K562 (cell line): ENCODE measurements at regions not wholly inside any gene's neighbourhood (a gene's known extent, or its start where the extent isn't known, plus 50 kb on each side); places are given as distances from the start of the nearest gene placed in this dataset.
A peak's percentile ranks its signal among the peaks of the same experiment; 100 is the strongest.

Source experiments
- ATAC-seq: fragments of 200-7000 bp; cut with Tn5 transposase; 3 replicates; pipeline ENCODE4 v1.9.1; 2020; ENCODE audit warnings: moderate library complexity
- BruUV-seq: library from RNA; stranded (reverse); fragments of 400-500 nt; replicated peaks from 2 replicates; lab custom pipeline; 2021; lab: Mats Ljungman, UMichigan
- CTCF ChIA-PET: fragments of 300-600 bp; formaldehyde crosslinking; extraction: SDS; loops from one replicate; lab custom pipeline; 2021; ENCODE audit warnings: low intra/inter-chr PET ratio; lab: Yijun Ruan, JAX
- POLR2A ChIA-PET: fragments of 300-600, 350-650 bp; sonication (Branson Sonifier 250); formaldehyde crosslinking; extraction: SDS; loops from one replicate; lab custom pipeline; 2021; ENCODE audit warnings: antibody characterized with exemption, inconsistent platforms; lab: Yijun Ruan, JAX
- DNase-seq, 4 experiments: peaks; one replicate each; pipeline versions ENCODE4 v3.0.0 to v3.0.0-alpha.2; 2011 to 2018; ENCODE audit warnings: low spot score in 3 of 4, mixed read lengths in 3 of 4; ENCODE audit errors: extremely low read depth in 1 of 4
- FAIRE-seq: peaks from 2 replicates; lab custom pipeline; 2011; peaks lifted over from hg19 to GRCh38; lab: Jason Lieb, UNC
- H2AFZ ChIP-seq: 2 replicates; pipeline ENCODE4 v1.6.0; 2011; ENCODE audit warnings: low read depth, low read length, control low read depth, inconsistent platforms
- H3K27ac ChIP-seq: fragments of 200-600 bp; 3 replicates; pipeline ENCODE4 v1.8.0; 2011; ENCODE audit warnings: low read depth, mild to moderate bottlenecking, control low read depth, inconsistent platforms, low read length, moderate library complexity, mixed read lengths; ENCODE audit errors: extremely low read depth
- H3K27me3 ChIP-seq, 2 experiments: fragments of 300-600 bp in 1 of 2; 2 replicates in 1 of 2; 3 replicates in 1 of 2; pipeline versions ENCODE4 v1.6.0 to v1.8.0; 2011; ENCODE audit warnings: inconsistent platforms in 2 of 2, low read length in 2 of 2, mild to moderate bottlenecking in 1 of 2, mixed read lengths in 1 of 2, moderate library complexity in 1 of 2; ENCODE audit not compliant: control insufficient read depth in 2 of 2, insufficient read depth in 2 of 2
- H3K36me3 ChIP-seq: fragments of 300-600 bp; 3 replicates; pipeline ENCODE4 v1.8.0; 2011; ENCODE audit warnings: mild to moderate bottlenecking, low read length, inconsistent platforms; ENCODE audit not compliant: control insufficient read depth, insufficient read depth
- H3K4me1 ChIP-seq, 2 experiments: fragments of 200-600 bp in 1 of 2; replicated peaks in 1 of 2; 2 replicates in 1 of 2; 3 replicates in 1 of 2; pipeline versions ENCODE4 v1.5.1 to v1.8.0; 2011; ENCODE audit warnings: inconsistent platforms in 2 of 2, low read length in 2 of 2, mild to moderate bottlenecking in 1 of 2, mixed read lengths in 1 of 2, moderate library complexity in 1 of 2; ENCODE audit not compliant: control insufficient read depth in 2 of 2, insufficient read depth in 2 of 2
- H3K4me2 ChIP-seq: 2 replicates; pipeline ENCODE4 v1.6.1; 2011; ENCODE audit warnings: low read length, control low read depth, inconsistent platforms, mixed read lengths; ENCODE audit not compliant: insufficient read depth
- H3K4me3 ChIP-seq: fragments of 200-600 bp; sonication (generic), shearing (Covaris generic); 2 replicates; pipeline ENCODE4 v1.5.1; 2016; ENCODE audit warnings: control low read depth, inconsistent platforms
- H3K79me2 ChIP-seq: fragments of 200-600 bp; 3 replicates; pipeline ENCODE4 v1.8.0; 2011; ENCODE audit warnings: low read length, inconsistent platforms; ENCODE audit not compliant: control insufficient read depth, insufficient read depth
- H3K9ac ChIP-seq, 2 experiments: 2 replicates each; pipeline versions ENCODE4 v1.6.0 to v1.6.1; 2011; ENCODE audit warnings: low read depth in 2 of 2, low read length in 2 of 2, control low read depth in 1 of 2, inconsistent platforms in 1 of 2, mild to moderate bottlenecking in 1 of 2, mixed read lengths in 1 of 2; ENCODE audit not compliant: insufficient read depth in 1 of 2
- H3K9me1 ChIP-seq: one replicate; pipeline ENCODE4 v1.6.0; 2011; ENCODE audit warnings: inconsistent platforms, mild to moderate bottlenecking, low read length, moderate library complexity; ENCODE audit not compliant: control insufficient read depth, insufficient read depth
- H3K9me3 ChIP-seq: replicated peaks from 2 replicates; pipeline ENCODE4 v1.5.1; 2011; ENCODE audit warnings: low read depth, low read length, inconsistent platforms; ENCODE audit not compliant: control insufficient read depth, insufficient read depth
- H4K20me1 ChIP-seq: replicated peaks from 2 replicates; pipeline ENCODE4 v1.6.1; 2011; ENCODE audit warnings: low read length, inconsistent platforms, mixed read lengths; ENCODE audit not compliant: control insufficient read depth, insufficient read depth
- DNMT1 ChIP-seq: fragments of 450-650 bp; IDR thresholded peaks from 2 replicates; pipeline ENCODE4 v1.6.1; 2016; ENCODE audit warnings: antibody characterized with exemption, mild to moderate bottlenecking
- EP400 ChIP-seq: fragments of 450-650 bp; IDR thresholded peaks from 2 replicates; pipeline ENCODE4 v1.6.1; 2017; ENCODE audit warnings: antibody characterized with exemption, mild to moderate bottlenecking, moderate library complexity
- JUND ChIP-seq, 2 experiments: IDR thresholded peaks; 2 replicates in 1 of 2; 3 replicates in 1 of 2; pipeline ENCODE4 v1.6.1; 2011; ENCODE audit warnings: borderline replicate concordance in 2 of 2, low read depth in 2 of 2, low read length in 2 of 2, improper control_type of control experiment in 1 of 2, missing biosample characterization in 1 of 2, missing genetic modification characterization in 1 of 2, missing genetic modification reagents in 1 of 2
- MLLT1 ChIP-seq, 2 experiments: fragments of 450-650 bp; IDR thresholded peaks; 2 replicates each; pipeline ENCODE4 v1.6.1; 2016
- MXI1 ChIP-seq: IDR thresholded peaks from 2 replicates; pipeline ENCODE4 v1.6.1; 2011; ENCODE audit warnings: low read depth, mild to moderate bottlenecking, improper control_type of control experiment, low read length
- NONO ChIP-seq, 2 experiments: fragments of 200-400 bp in 1 of 2; fragments of 450-650 bp in 1 of 2; formaldehyde crosslinking in 1 of 2; IDR thresholded peaks; 2 replicates each; pipeline ENCODE4 v1.6.1; 2017; ENCODE audit warnings: low read depth in 2 of 2, mild to moderate bottlenecking in 2 of 2, moderate library complexity in 2 of 2, low read length in 1 of 2
- NR1H2 ChIP-seq: sonication (generic); formaldehyde crosslinking; IDR thresholded peaks from 2 replicates; pipeline ENCODE4 v1.4.0; 2020; ENCODE audit warnings: mild to moderate bottlenecking, missing genetic modification reagents
- NR3C1 ChIP-seq: sonication (generic); formaldehyde crosslinking; IDR thresholded peaks from 2 replicates; pipeline ENCODE4 v1.8.1; 2022; ENCODE audit warnings: missing genetic modification reagents
- SMARCC2 ChIP-seq: fragments of 450-650 bp; IDR thresholded peaks from 2 replicates; pipeline ENCODE4 v1.6.1; 2017; ENCODE audit warnings: antibody characterized with exemption, moderate library complexity, mild to moderate bottlenecking, low read depth
- TEAD1 ChIP-seq, 2 experiments: fragments of 450-650 bp in 1 of 2; sonication (generic) in 1 of 2; formaldehyde crosslinking; IDR thresholded peaks; 2 replicates each; pipeline versions ENCODE4 v1.4.0 to v1.8.0; 2020 to 2022; ENCODE audit warnings: mild to moderate bottlenecking in 2 of 2, missing genetic modification reagents in 1 of 2
- ZNF316 ChIP-seq: fragments of 450-650 bp; IDR thresholded peaks from 2 replicates; pipeline ENCODE4 v1.6.1; 2016
- WGBS: fragments of 100-300 bp; shearing (Covaris generic); methylation state at CpG from one replicate; pipeline ENCODE4 v1.1.6; 2016; ENCODE audit warnings: low coverage, mixed read lengths; ENCODE audit not compliant: insufficient coverage; ENCODE audit errors: missing lambda C conversion rate; 5-methylcytosine and 5-hydroxymethylcytosine counted together
- in situ Hi-C: fragments of 300-500 bp; cut with MboI; formaldehyde crosslinking; loops from 4 replicates; pipeline ENCODE4 v1.15.0; 2018; ENCODE audit warnings: inconsistent platforms, mixed read lengths
- intact Hi-C: fragments of 100-400 bp; cut with micrococcal nuclease; formaldehyde crosslinking; loops from 2 replicates; pipeline ENCODE4 v1.14.2; 2022

DNA sequence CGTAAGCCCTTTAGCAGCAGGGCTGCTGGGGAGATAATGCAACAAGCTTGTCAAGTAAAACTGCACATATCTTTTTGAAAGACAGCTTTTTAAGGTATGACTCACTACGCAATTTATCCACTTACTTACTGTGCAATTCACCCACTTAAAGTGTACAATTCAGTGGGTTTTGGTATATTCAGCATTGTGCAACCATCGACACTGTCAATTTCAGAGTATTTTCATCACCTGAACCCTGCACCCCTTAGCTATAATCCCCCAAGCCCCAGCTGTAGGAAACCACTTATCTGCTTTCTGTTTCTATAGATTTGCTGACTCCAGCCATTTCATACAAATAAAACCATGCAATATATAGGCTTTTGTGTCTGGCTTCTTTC is 168.0 kb downstream of the PTPN20 start:
- POLR2A ChIA-PET, result interaction anchor here (0.6 kb wide), 1 partner anchor 30 kb away, joined by 3 read pairs; no protein-coding TSS in a partner anchor
- Histone ChIP-seq H4K20me1 (no peaks in the 10 kb centered on the region), H3K27ac (no peak overlapping the region), H3K79me2 (no peaks in the 10 kb centered on the region), H3K4me3 (no peak overlapping the region), H3K27me3 (peaks cover 2 to 15% of the 10 kb centered on the region in 2 experiments), H3K9me1 (no peaks in the 10 kb centered on the region), H3K4me2 (no peak overlapping the region), H3K4me1 (no peaks in the 10 kb centered on the region), H2AFZ (no peak overlapping the region), H3K9ac (no peak overlapping the region), H3K36me3 (no peaks in the 10 kb centered on the region), H3K9me3 (no peaks in the 10 kb centered on the region)
- 0% methylated on average over 3 of the region's 3 CpGs for WGBS
- DNase-seq (no peak), FAIRE-seq (no peak), ATAC-seq (no peak)
- in situ Hi-C loops (no loop called here), intact Hi-C loops (no loop called here)
- TF ChIP-seq ZNF316, result peak; percentile 30; the same call in 1 of the 2 replicates
- TF ChIP-seq JUND (IDR thresholded peaks at IDR 0.05; ENCODE audit: borderline replicate concordance, low read depth, low read length), result no peak
- 0 out of 3 replicates have a peak, but pooled peaks have one; percentile 10 for TF ChIP-seq JUND (tag; IDR thresholded peaks at IDR 0.05; ENCODE audit: borderline replicate concordance, low read depth, low read length)
- TF ChIP-seq NR1H2 (CRISPR knock-in tag), result no peak
- TF ChIP-seq MLLT1 (IDR thresholded peaks at IDR 0.05), result no peak
- no TSS peak for BruUV-seq
- CTCF ChIA-PET, result no interaction called here

DNA sequence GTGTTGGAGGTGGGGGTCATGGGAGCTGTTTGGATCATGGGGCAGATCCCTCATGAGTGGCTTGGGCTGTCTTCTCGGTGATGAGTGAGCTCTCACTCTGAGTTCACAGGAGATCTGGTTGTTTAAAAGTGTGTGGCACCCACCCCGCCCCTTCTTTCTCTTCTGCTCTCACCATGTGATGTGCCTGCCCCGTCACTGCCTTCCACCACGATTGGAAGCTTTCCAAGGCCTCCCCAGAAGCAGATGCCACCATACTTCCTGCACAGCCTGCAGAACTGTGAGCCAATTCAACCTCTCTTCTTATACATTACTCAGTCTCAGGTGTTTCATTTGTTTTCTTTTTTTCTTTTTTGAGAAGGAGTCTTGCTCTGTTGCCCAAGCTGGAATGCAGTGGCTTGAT is 170.0 kb downstream of the PTPN20 start:
- Histone ChIP-seq H2AFZ (no peak overlapping the region), H3K36me3 (no peaks in the 10 kb centered on the region), H3K9ac (no peak overlapping the region), H3K79me2 (no peaks in the 10 kb centered on the region), H3K4me3 (no peak overlapping the region), H3K27ac (no peak overlapping the region), H3K4me2 (no peak overlapping the region), H3K9me1 (no peaks in the 10 kb centered on the region), H3K9me3 (no peaks in the 10 kb centered on the region), H4K20me1 (no peaks in the 10 kb centered on the region), H3K27me3 (peaks cover 2 to 24% of the 10 kb centered on the region in 2 experiments; a peak in 4 of 5 replicates), H3K4me1 (no peaks in the 10 kb centered on the region)
- ChIA-PET CTCF (no interaction called here), POLR2A (interaction anchor here (0.8 kb wide), 1 partner anchor 274 kb away, joined by 3 read pairs; no protein-coding TSS in a partner anchor)
- intact Hi-C loops (no loop called here), in situ Hi-C loops (no loop called here)
- DNase-seq, result no peak
- 2% methylated on average over 4 of the region's 4 CpGs for WGBS
- BruUV-seq, result no TSS peak
- ATAC-seq, result no peak
- no peak for FAIRE-seq
- TF ChIP-seq NONO (IDR thresholded peaks at IDR 0.05; ENCODE audit: low read depth in 2 of 2, low read length in 1 of 2) (no peak), TEAD1 (CRISPR knock-in tag; IDR thresholded peaks at IDR 0.05) (no peak), EP400 (no peak), SMARCC2 (no peak), NR3C1 (no peak), DNMT1 (no peak), MXI1 (no peak)
